Peyer's patch (tissue), 4 donors: ENCODE measurements at regions not wholly inside any gene's neighbourhood (a gene's known extent, or its start where the extent isn't known, plus 50 kb on each side); places are given as distances from the start of the nearest gene placed in this dataset.

ENCODE experiments used
- CTCF ChIP-seq, 6 experiments: fragments of 450-650 bp in 4 of 6; fragments of 200-600 bp in 2 of 6; sonication (generic) in 1 of 6; IDR thresholded peaks; one replicate each; pipeline ENCODE4 v1.5.1; 2017 to 2019; ENCODE audit warnings: antibody characterized with exemption in 6 of 6, mild to moderate bottlenecking in 3 of 6, moderate library complexity in 1 of 6
- POLR2A ChIP-seq, 2 donors: fragments of 450-650 bp; IDR thresholded peaks; one replicate each; pipeline ENCODE4 v1.5.1; 2017; ENCODE audit warnings: antibody characterized with exemption in 2 of 2, mild to moderate bottlenecking in 2 of 2, moderate library complexity in 2 of 2

- TF ChIP-seq CTCF (IDR thresholded peaks at IDR 0.05) (no peak), POLR2A (IDR thresholded peaks at IDR 0.05) (no peak)
Observed at GRCh38 chr4:110678517-110679227, 55.8 kb upstream of the PITX2 start.
